HEK293 (cell line): ENCODE measurements at regions not wholly inside any gene's neighbourhood (a gene's known extent, or its start where the extent isn't known, plus 50 kb on each side); places are given as distances from the start of the nearest gene placed in this dataset.

ENCODE experiments used
- PRDM4 ChIP-seq: fragments of 450-650 bp; formaldehyde crosslinking; IDR thresholded peaks from 2 replicates; pipeline ENCODE4 v1.5.1; 2017; ENCODE audit warnings: missing biosample characterization, missing genetic modification characterization
- TF ChIP-seq, protein P1 (sequence below): fragments of 450-650 bp; formaldehyde crosslinking; IDR thresholded peaks from 2 replicates; pipeline ENCODE4 v1.5.1; 2016; ENCODE audit warnings: missing biosample characterization, missing genetic modification characterization

GRCh38 chr12:63250486-63250885, 99.5 kb upstream of the AVPR1A start:
- TF ChIP-seq PRDM4 (tag by site-specific recombination) = no peak
- TF ChIP-seq, protein P1, sequence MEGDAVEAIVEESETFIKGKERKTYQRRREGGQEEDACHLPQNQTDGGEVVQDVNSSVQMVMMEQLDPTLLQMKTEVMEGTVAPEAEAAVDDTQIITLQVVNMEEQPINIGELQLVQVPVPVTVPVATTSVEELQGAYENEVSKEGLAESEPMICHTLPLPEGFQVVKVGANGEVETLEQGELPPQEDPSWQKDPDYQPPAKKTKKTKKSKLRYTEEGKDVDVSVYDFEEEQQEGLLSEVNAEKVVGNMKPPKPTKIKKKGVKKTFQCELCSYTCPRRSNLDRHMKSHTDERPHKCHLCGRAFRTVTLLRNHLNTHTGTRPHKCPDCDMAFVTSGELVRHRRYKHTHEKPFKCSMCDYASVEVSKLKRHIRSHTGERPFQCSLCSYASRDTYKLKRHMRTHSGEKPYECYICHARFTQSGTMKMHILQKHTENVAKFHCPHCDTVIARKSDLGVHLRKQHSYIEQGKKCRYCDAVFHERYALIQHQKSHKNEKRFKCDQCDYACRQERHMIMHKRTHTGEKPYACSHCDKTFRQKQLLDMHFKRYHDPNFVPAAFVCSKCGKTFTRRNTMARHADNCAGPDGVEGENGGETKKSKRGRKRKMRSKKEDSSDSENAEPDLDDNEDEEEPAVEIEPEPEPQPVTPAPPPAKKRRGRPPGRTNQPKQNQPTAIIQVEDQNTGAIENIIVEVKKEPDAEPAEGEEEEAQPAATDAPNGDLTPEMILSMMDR (tag by site-specific recombination) = no peak
